HG03025 (cell line): ENCODE measurements at regions not wholly inside any gene's neighbourhood (a gene's known extent, or its start where the extent isn't known, plus 50 kb on each side); places are given as distances from the start of the nearest gene placed in this dataset.

Source experiments
- ATAC-seq: cut with Tn5 transposase; IDR thresholded peaks from one replicate; pipeline ENCODE4 v1.9.1; 2021; ENCODE audit warnings: mild to moderate bottlenecking, moderate library complexity; ENCODE audit not compliant: unreplicated experiment, low FRiP score

DNA sequence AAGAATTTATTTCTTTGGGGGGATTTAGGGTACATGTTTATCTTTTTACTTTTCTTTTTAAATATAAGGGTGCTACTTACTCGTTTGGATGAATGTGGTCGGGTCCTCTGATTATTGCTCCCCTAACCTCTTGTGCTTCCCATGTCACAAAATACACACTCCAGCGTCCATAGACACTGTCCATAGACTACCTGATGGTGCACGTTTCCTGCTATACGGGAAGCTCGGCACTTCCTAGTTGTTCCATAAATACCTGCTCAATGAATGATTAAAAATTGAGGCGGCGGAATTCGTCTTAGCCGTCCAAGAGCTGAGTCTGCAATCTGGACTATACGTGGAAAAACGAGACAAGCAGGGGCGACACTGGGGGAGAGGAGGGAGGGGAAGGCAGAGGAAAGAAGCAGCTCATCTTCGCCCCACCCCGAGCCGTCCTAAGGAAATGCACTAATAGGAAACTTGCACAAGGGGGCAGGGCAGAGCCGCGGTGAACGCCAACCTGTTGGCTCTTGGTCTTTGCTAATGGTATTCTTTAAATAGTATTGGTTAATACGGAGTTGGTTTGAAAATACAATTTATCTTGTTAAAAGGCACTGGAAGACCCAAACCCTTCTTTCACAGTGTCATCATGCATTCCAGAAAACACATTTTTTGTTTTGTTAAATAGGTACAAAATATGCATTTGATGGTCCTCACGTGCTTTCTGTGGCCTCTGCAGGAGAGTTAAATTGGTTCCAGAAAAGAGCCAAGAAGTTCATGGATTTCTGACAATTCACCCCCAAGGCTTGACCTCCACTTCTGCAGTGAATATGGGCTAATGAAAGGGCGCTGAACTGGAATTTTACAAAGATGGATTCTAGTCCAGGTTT lies 73.0 kb upstream of the KCTD1 start:
- ATAC-seq: no peak

DNA sequence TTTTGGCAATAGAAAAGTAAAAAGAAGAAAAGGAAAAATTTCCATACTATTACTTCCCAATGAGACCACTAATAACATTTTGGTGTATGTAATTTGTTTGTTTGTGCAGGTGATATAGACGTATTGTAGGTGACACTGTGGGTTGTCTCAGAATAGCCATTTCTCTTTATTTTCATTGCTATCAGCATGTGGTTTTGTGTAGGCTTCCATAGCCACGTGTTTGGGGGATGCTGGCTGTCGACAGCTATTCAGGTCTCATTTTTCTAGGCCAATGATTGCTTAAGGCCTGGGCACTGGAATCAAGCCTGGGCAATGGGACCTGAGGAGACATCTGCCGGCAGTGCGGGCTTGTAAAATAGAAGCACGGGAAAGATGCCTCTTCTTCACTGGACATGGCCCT lies 71.0 kb upstream of the KCTD1 start:
- ATAC-seq: no peak

DNA sequence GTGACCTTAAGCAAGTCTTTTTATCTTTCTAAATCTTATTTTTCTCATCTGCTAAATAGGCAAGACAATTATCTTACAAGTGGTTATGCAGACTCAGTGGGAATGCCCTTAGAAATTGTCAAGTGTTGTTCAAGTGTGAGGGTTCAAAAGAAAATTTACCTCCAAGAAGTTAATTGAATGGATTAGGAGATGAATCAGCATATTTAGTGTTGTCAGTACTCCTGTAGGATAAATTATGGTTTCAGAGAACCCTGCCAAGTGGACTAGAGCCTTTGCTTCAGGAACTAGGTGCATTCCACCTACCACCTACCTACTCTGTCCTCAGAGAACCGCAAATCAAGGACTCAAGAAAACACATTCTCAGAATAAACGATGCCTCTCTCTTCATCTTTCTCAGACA lies 69.8 kb upstream of the KCTD1 start:
- ATAC-seq: no peak

DNA sequence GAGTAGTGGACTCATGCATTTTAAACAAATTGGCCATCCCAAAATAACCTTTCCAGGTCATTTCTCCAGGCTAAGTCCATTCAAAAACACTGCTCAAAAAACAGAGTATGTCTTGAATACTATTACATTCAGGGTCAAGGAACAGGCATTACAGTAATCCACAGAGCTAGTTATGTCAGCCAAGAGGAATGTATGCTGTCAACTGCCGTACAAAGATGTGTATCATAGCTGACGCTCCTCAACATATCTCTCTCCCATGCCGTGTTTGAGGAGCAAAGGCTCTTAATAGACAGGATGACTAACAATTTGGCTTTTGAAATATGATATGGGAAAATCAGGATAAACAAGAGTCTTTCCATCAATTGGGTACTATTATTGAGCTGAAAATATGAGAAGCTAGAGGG lies 68.8 kb upstream of the KCTD1 start:
- ATAC-seq: no peak

DNA sequence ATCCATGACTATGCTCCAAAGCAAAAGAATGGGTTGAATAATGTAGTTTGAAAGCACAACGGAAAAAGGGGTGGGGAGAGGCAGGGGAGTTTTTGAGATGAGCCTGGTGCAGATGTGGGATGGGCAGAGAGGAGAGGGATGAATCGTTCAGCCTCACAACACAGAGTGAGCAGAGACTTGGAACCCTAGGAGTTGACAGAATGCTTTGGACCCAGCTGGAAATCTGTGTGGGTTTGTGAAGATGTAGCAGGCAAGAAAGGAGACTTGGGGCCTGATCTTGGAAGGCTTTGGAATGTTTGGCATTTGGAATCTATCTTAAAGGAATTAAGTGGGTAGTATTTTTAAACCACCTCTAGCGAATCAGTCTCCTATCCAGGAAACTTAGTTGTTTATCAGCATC lies 66.0 kb upstream of the KCTD1 start:
- ATAC-seq: no peak
